Hematopoietic multipotent progenitor cell treated with erythropoietin and hydrocortisone succinate and interleukin-3 and kit ligand, for 17 days (in vitro differentiated cells): ENCODE measurements at regions not wholly inside any gene's neighbourhood (a gene's known extent, or its start where the extent isn't known, plus 50 kb on each side); places are given as distances from the start of the nearest gene placed in this dataset.

Experiments used
- DNase-seq: peaks from one replicate; pipeline ENCODE4 v3.0.0-alpha.2; 2015; ENCODE audit warnings: low spot score

GRCh38 chr12:92223481-92223880 is 77.8 kb upstream of the BTG1 start:
- no peak for DNase-seq

GRCh38 chr12:92221656-92222315 is 76.1 kb upstream of the BTG1 start:
- DNase-seq = no peak

- DNase-seq = no peak
Measured at GRCh38 chr12:92218394-92219077, 72.9 kb upstream of the BTG1 start.

GRCh38 chr12:92216092-92216491 is 70.4 kb upstream of the BTG1 start:
- DNase-seq = no peak

GRCh38 chr12:92215358-92215757 is 69.7 kb upstream of the BTG1 start:
- DNase-seq = no peak

- DNase-seq = no peak
Measured at GRCh38 chr12:92213166-92213565, 67.5 kb upstream of the BTG1 start.

GRCh38 chr12:92210071-92210470 is 64.4 kb upstream of the BTG1 start:
- DNase-seq = no peak

- DNase-seq = no peak
Measured at GRCh38 chr12:92208613-92209121, 63.0 kb upstream of the BTG1 start.

GRCh38 chr12:92206596-92206995 is 61.0 kb upstream of the BTG1 start:
- DNase-seq = no peak

- DNase-seq = no peak
Measured at GRCh38 chr12:92206011-92206410, 60.4 kb upstream of the BTG1 start.

GRCh38 chr12:92199819-92200576 is 54.4 kb upstream of the BTG1 start:
- DNase-seq = no peak

- DNase-seq = no peak
Measured at GRCh38 chr12:92197815-92198214, 52.2 kb upstream of the BTG1 start.

GRCh38 chr12:92196368-92196767 is 50.7 kb upstream of the BTG1 start:
- no peak for DNase-seq
